ENCODE measurements at regions not wholly inside any gene's neighbourhood (a gene's known extent, or its start where the extent isn't known, plus 50 kb on each side); places are given as distances from the start of the nearest gene placed in this dataset.
"Not testable (repeated sequence)": the region's sequence is repeated elsewhere in the genome, so short reads cannot be mapped to it uniquely, and the experiment has no call there.

GRCh38 chr2:175612280-175612679 is 389.8 kb downstream of the LNPK start:
- no peak for DNase-seq (ENCODE audit: low read depth in 3 of 3)

- DNase-seq (ENCODE audit: low read depth in 3 of 3): no peak
These were observed 395.8 kb downstream of the LNPK start for GRCh38 chr2:175606010-175606841.

- no peak for DNase-seq (ENCODE audit: low read depth in 3 of 3)
These were observed 396.4 kb downstream of the LNPK start for GRCh38 chr2:175605640-175606009.

- DNase-seq (ENCODE audit: low read depth in 3 of 3): no peak
These were observed 400.1 kb downstream of the LNPK start for GRCh38 chr2:175601969-175602368.

- no peak for DNase-seq (ENCODE audit: low read depth in 3 of 3)
These were observed 401.9 kb downstream of the LNPK start for GRCh38 chr2:175599966-175600831.

- no peak for DNase-seq (ENCODE audit: low read depth in 3 of 3)
These were observed 404.8 kb downstream of the LNPK start for GRCh38 chr2:175597286-175597685.

GRCh38 chr2:175595139-175595538 is 406.9 kb downstream of the LNPK start:
- no peak for DNase-seq (ENCODE audit: low read depth in 3 of 3)

- not testable (repeated sequence) for DNase-seq (ENCODE audit: low read depth in 3 of 3)
These were observed 408.2 kb downstream of the LNPK start for GRCh38 chr2:175593686-175594525.

GRCh38 chr2:175588213-175588612 is 406.7 kb upstream of the ATP5MC3 start:
- DNase-seq (ENCODE audit: low read depth in 3 of 3): not testable (repeated sequence)

GRCh38 chr2:175585496-175585895 is 404.0 kb upstream of the ATP5MC3 start:
- no peak for DNase-seq (ENCODE audit: low read depth in 3 of 3)

- no peak for DNase-seq (ENCODE audit: low read depth in 3 of 3)
These were observed 399.1 kb upstream of the ATP5MC3 start for GRCh38 chr2:175580652-175581051.

- no peak for DNase-seq (ENCODE audit: low read depth in 3 of 3)
These were observed 398.1 kb upstream of the ATP5MC3 start for GRCh38 chr2:175579646-175580045.

GRCh38 chr2:175577368-175577970 is 396.0 kb upstream of the ATP5MC3 start:
- no peak for DNase-seq (ENCODE audit: low read depth in 3 of 3)

GRCh38 chr2:175576875-175577274 is 395.4 kb upstream of the ATP5MC3 start:
- DNase-seq (ENCODE audit: low read depth in 3 of 3): no peak

- no peak for DNase-seq (ENCODE audit: low read depth in 3 of 3)
These were observed 394.8 kb upstream of the ATP5MC3 start for GRCh38 chr2:175576270-175576669.

- no peak for DNase-seq (ENCODE audit: low read depth in 3 of 3)
These were observed 394.1 kb upstream of the ATP5MC3 start for GRCh38 chr2:175575346-175576258.

- DNase-seq (ENCODE audit: low read depth in 3 of 3): no peak
These were observed 392.6 kb upstream of the ATP5MC3 start for GRCh38 chr2:175574069-175574468.

- DNase-seq (ENCODE audit: low read depth in 3 of 3): no peak
These were observed 389.7 kb upstream of the ATP5MC3 start for GRCh38 chr2:175571078-175571653.

GRCh38 chr2:175568109-175568730 is 386.7 kb upstream of the ATP5MC3 start:
- no peak for DNase-seq (ENCODE audit: low read depth in 3 of 3)
